DMS53 (cell line): ENCODE measurements at regions not wholly inside any gene's neighbourhood (a gene's known extent, or its start where the extent isn't known, plus 50 kb on each side); places are given as distances from the start of the nearest gene placed in this dataset.
"Not testable (repeated sequence)": the region's sequence is repeated elsewhere in the genome, so short reads cannot be mapped to it uniquely, and the experiment has no call there.

Experiments used
- DNase-seq: peaks from one replicate; lab custom pipeline; 2025; lab: John Stamatoyannopoulos, UW

DNA sequence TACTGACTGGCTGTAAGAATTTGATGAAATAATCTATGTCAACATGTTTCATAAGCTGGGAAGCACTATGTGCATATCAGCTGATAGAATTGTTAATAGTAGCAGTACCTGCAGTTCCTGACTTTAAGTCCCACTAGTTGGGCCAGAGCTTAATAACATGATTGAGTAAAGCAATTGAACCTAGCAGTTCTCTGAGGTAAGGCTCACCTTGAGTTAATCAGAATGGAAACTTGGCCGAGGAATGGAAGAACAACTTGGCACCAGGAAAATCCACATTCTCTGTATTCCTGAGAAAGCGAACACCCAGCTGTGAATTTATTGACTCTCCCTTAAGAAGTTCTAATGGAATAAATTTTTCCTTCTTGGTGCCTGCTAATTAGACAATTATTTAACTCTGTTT, 262.6 kb downstream of the IGSF11 start:
- no peak for DNase-seq

DNA sequence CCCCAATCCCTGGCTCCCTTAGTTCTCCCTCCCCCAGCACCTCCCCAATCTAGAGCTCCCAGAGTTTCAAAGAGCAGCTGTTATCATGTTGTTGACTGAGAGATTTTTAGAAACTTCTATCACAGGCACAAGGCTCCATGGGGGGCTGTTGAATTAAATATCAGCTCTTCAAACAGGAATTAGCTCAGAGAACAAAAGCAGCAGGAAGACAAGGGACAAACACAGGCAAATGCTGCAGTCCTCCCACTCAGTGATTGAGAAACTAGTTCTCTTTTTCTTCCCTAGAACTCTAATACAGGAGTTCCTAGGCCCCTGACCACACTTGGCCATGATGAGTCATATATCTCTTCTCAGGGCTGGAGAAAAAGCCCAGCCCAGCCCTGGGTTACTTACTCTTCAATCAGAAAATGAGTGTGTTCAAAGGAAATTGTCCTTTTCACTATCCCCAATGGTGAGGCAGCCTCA, 262.1 kb downstream of the IGSF11 start:
- DNase-seq: peak; percentile 24

DNA sequence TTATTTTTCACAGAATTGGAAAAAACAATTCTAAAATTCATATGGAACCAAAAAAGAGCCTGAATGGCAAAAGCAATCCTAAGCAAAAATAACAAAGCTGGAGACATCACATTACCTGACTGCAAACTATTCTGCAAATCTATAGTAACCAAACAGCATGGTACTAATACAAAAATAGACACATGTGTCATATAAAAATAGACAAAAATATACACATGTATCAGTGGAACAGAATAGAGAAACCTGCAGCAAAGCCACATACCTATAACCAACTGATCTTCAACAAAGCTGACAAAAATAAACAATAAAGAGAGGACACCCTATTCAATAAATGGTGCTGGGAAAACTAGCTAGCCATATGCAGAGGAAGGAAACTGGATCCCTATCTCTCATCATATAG, 259.6 kb downstream of the IGSF11 start:
- no peak for DNase-seq

DNA sequence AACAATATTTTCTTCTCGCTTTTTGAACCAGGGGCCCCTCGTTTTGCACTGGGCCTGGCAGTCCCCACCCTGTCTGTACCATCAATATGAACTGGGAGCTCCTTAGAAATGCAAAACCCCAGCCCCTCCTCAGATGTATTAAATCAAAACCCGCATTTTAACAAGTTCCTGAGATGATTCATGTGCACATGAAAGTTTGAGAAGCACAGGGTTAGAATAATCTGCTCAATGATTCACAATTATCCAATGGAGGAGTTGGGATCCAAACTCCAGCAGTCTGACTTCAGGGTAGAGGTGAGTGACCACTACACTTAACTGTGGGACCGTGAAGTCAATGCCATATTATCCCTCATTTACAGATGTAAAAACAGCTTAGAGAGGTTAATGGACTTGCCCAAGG, 256.4 kb downstream of the IGSF11 start:
- DNase-seq: no peak

DNA sequence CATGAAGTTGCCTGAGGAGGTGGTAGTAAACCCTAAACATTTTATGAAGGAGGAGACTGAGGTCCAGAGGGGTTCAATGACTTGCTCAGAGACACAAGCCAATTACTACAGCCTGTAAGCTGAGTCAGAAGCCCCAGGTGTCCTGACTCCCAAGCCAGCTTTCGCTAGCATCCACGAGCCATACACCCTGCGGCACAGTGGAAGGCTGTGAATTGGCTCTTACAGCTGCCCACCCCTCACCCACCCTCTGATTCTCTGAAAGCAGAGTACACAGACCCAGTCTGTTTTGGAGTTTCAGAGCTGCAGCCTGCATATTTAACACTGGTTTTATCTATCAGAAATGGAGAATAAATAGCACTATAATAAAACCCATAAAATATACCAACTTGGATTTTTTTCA, 253.4 kb downstream of the IGSF11 start:
- DNase-seq: no peak

DNA sequence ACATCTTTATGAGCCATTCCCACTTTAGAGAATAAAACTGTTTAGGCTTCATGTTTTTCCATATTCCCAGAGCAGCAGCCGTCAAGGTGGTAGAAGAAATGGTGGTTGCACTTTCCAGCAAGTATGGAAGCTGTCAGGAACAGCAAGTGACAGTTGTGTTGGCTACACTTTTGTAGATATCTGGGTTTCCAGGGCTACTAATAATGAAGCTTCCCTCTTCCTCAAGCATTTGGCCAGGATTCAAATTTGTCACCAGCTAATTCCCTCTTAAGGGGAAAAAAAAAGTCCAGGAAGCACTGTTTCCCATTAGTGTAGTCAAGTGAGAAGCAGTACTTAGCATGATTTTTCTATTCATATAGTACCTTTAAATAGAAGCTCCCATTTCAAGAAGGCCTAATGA, 252.8 kb downstream of the IGSF11 start:
- DNase-seq: peak; percentile 25

DNA sequence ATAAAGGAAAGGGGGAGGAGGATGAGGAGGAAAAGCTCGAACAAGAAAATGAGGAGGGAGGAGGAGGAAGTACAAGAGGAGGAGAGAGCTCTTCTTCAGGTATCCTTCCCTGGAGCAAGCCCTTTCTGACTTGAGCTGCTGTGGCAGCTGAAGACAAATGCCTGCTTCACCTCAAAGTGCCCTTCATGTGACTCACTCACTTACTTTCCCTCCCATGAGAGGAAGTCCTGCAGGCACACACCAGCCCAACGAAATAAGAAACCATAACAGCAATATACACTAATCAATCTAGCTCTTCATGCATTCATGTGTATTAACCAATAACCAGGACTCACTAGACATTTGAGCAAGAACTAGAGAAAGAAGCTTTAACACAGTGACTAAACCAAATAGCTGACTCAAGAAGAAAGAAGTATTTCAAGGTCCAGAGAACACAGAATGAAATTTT, 251.9 kb downstream of the IGSF11 start:
- DNase-seq: peak; percentile 20

DNA sequence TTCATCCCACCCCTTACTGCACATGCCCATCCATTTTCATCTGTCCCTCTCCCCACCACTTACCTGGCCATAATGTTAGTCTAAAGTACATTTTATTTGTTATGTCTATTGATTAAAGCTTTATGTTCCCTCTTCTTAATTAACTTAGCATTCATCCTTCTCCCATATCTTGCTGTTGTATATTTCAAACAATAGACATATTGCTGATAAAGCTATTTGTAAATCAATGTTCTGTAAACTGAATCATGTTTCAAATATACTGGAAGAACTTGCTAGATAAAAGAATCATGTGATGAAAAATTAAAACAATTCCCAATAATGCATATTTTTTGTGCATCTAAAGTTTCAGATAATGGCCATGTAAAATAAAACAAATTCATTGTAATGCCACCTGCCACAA, 249.2 kb downstream of the IGSF11 start:
- no peak for DNase-seq

DNA sequence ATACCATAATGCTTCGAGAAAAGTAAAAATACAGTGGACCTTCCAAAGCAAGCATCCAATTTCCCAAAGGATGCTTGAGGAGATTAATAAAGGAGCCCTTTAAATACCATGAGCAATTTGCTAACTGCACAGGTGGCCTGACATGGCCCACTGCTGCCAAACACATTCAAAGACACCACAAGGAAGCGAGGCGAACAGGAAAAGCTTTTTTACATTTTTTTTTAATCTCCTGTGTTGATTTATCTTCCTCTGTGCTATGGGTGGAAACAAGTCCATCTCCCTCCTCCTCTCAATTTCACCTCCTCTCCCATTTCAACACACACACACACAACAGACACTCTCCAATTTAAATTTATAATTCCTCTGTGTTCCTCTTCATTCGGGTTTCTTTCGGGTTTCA, 243.4 kb downstream of the IGSF11 start:
- no peak for DNase-seq

DNA sequence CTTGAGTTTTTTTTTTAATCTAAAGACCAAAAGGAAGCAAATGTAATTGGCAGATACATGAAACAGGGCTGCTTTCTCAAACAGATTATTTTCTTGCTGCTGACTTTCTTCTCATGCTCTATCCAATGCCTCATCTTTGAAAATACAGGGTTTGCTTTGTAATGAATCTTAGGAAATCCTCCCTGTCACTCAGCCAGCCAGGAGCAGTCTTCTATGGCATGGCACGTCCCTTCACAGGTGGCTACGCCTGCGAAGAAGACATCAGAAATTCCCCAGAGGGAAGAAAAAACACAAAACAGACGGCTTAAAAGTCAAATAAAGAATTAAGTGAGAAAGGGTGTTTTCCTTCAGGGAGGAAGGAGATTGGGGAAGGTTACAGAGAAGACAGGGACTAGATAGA, 242.5 kb downstream of the IGSF11 start:
- DNase-seq: no peak

DNA sequence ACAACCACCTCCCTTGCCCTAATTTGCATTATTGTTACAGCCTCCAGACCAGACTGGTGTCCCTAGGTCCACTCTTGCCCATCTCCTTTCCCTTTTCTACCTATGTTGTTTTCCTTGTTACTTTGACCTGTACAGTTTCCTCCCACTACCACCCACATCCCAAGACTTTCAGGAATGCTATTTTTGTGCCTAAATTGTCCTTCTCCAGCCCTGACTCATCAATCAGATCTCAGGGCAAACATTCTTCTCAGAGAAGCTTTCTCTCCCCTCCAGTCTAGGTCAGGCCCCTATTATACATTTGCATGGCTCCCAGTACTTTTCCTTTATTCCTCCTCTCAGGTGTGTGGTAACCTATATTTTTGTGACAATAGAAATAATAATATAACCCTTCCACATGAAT, 241.5 kb downstream of the IGSF11 start:
- no peak for DNase-seq

DNA sequence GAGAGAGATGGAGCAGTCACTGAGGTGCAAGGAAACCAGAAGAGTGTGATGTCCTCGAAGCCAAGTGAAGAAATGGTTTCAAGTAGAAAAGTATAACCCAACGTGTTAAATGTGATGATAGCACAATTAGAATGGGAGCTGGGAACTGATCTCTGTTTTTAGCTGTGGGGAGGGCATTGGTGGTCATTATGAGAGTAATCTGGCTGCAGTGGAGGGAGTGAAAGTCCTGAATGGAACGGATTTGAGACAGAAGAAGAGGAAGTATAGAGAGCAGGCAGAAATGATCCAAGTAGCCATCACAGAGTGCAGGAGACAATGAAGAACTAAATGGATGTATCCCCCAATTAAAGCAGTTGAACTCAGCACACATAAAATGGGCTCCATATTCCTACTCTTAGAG, 235.3 kb downstream of the IGSF11 start:
- no peak for DNase-seq

DNA sequence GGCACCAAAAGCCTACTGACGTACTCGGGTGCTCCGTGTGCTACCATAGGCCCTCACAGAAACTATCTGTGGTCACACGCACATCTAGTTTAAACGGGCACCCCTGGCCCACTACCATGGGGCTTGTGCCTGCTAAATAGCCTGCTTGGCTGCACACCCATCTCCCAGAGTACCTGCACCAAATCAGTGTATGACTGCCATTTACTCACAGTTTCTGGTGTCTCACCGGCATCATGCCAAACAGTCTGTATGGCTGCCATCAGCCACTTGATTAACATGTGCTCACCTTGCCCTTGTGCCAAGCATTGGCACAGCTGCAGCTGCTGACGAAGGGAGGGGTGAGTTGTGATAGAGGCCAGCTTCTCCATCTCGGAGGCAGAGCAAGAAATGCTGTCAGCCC, 232.7 kb downstream of the IGSF11 start:
- no peak for DNase-seq

DNA sequence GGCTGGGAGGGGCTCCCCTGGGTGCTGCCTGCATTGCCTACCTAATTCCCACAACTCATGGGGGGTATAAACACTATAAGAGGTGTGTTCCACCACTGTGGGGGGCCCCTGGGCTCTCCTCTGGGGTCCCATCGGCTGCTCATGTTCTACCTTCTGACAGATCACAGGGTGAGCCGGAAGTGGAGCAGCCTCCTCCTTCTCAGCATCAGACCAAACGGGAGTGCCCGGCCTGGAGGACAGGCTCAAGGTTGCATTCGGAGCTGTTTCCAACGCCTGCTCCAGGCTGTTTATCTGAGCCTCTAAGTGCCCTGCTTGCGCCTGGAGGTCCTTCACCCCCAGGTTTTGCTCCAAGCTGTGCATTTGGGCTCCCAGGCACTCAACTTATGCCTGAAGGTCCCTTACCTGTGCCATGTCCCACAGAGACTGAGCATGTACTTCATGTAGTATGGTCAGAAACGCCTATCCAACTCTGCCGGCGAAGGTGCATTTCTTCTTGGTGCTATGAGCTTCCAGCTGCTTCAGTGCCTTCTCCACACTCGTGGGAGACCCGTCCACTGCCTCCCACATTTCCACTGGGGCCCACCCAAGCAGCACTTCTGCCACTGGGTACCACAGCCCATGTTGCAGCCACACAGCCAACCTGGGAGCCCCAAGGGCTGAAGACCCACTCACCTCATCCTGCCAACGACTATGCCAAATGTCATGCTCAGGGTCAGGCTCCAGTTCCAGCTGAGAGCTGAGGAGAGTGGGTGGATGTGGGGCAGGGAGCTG, 232.1 kb downstream of the IGSF11 start:
- peak; percentile 19 for DNase-seq

DNA sequence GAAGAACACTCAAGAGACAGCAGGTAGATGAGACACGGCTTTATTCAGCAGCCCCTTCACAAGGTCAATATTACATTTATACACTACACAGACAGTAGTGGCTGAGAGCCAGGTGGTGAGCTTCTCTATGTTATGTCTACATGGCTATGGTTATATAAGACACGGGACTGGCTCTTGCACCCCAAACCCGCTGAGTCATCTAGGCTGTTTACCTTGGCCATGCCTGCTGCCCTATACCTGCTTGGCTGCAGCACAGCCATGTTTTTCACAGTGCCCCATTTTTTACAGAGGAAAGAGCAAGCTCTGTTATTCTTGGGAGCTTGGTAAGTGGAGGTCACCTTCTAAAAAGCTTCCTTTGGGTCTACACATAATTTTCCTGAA, 231.6 kb downstream of the IGSF11 start:
- peak; percentile 71 for DNase-seq

DNA sequence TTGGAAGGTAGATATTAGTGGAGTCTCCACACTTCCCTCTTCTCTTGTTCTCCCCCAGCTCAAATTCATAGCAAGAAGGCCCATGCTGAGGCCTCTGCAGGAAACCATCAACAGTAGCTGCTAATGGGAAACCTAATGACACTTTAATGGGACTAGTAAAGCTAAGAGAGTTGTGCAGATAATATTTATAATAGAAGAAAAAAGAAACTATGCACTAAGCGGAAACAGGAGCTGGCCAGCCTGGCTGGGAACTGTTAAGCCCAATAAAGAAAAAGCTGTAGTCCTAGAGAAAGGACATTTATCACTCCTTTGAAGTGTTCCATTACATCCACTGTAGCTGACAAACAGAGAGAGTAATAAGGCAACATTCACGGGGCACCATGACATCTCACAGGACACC, 229.6 kb downstream of the IGSF11 start:
- no peak for DNase-seq

DNA sequence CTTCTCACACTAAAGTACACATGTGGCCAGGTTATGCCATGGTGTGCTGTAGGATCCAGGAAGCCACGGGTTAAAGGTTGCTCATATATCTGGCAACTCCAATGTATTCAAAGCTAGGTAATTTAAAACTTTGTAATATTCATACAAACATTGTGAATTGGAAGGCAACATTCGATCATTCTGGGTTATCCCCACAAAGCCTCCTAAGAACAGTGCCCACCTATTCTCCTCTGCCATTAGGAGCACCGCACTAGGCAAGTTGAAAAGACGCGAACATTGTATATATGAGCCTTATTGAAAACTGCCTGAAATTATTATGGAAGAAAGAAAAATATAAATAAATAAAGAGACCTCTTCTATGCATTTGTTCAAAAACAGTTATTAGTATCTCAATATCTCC, 228.2 kb downstream of the IGSF11 start:
- no peak for DNase-seq

DNA sequence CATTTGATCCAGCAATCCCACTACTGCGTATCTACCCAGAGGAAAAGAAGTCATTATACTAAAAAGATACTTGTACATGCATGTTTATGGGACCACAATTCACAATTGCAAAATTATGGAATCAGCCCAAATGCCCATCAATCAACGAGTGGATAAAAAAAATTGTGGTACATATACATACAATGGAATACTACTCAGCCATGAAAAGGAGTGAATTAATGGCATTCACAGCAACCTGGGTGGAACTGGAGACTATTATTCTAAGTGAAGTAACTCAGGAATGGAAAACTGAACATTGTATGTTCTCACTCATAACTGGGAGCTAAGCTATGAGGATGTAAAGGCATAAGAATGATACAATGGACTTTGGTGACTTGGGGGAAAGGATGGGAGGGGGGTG, 227.3 kb downstream of the IGSF11 start:
- DNase-seq: not testable (repeated sequence)

DNA sequence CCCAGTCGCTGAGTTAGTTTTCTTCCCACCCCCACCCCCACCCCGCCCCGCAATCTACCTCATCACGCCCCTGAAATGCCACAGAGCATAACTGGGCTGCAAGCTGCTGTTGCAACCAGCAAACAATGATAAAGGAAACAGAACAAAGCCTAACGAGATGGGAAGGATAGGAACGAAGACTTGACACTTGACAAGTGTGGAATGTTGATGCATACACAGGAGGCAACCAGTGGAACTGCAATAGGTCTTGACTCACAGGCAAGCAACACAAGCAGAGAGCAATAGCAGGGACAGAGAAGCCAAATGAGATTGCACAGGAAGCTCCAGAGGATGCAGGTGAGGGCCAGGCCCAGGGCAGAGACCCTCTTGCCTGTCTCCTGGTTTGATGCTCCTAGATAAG, 225.9 kb downstream of the IGSF11 start:
- no peak for DNase-seq

DNA sequence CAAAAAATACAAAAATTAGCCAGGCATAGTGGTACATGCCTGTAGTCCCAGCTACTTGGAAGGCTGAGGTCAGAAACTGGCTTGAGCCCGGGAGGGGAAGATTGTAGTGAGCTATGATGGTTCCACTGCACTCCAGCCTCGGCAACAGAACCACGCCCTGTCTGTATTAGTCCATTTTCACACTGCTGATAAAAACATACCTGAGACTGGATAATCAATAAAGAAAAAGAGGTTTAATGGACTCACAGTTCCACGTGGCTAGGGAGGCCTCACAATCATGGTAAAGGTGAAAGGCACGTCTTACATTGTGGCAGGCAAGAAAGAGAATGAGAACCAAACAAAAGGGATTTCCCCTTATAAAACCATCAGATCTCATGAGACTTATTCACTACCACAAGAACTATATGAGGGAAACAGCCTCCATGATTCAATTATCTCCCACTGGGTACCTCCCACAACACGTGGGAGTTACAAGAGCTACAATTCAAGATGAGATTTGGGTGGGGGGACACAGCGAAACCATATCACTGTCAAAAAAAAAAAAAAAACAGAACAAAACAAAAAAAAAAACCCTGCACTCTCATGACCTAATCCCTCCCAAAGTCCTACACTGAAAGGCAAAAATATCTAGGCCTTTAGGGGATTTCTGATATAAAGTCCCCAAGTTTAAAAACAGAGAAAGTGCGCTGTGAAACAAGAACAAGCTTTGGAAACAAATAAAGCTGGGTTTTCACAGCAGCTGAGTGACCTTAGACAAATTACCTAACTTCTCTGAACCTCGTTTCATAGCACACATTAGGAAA, 224.7 kb downstream of the IGSF11 start:
- no peak for DNase-seq

DNA sequence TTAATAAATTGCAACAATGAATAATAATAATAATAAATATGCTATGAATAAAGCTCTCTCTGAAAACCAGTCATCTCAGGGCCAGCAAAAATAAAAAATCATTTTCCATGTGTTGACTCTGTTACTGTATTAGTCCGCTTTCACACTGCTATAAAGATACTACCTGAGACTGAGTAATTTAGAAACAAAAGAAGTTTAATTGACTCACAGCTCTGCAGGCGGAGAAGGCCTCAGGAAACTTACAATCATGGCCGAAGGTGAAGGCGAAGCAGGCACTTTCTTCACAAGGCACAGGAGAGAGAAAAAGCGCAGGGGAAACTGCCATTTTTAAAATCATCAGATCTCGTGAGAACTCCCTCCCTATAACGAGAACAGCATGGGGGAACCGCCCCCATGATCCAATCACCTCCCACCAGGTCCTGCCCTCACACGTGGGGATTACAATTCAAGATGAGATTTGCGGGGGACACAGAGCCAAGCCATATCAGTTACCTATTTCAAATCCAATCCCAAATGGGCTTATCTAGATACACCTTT, 224.1 kb downstream of the IGSF11 start:
- DNase-seq: no peak

DNA sequence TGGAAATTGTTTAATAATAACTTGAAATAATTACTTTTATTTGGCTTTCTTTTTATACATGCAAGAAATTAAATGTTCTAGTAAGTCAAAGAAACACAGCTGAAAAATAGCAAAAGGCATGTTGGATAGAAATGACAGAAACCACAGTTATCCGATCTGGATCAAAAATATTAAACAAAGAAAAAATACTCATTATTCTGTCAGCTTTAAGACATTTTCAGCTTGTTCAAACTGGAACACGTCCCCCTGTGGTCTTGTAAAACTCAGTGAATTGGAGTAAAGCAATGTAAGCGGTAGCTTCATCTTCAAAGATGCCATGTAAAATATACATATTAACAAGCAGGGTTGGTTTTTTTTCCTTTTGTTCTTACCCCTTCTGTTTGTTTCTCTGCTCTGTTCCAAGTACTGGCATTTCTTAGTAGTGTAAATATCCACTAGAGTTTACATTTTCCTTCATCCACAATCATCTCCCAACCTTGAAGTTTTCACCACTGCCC, 223.4 kb downstream of the IGSF11 start:
- no peak for DNase-seq

DNA sequence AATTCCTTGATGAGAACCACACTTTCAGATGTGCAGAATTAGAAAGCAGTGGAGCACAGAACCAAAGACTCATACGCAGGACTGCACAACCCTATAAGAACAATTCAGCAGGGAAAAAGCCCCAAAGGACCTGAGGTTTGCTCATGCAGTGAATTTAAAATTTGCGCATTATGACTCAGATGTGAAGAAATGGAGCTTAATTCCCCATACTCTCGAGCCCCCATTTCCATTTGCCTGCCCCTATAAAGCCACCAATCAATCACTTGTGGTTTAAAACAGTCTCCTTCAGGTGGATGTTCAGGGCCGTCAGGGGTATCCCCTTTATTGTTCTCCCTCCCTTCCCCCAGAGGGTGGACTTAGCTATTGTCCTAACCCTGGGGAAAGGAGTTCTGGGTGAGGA, 221.2 kb downstream of the IGSF11 start:
- no peak for DNase-seq
